Hepatocyte (in vitro differentiated cells): ENCODE measurements at regions not wholly inside any gene's neighbourhood (a gene's known extent, or its start where the extent isn't known, plus 50 kb on each side); places are given as distances from the start of the nearest gene placed in this dataset.

ENCODE experiments used
- CTCF ChIP-seq: fragments of 200-600 bp; sonication (generic); IDR thresholded peaks from 2 replicates; pipeline ENCODE4 v1.5.1; 2016; ENCODE audit warnings: antibody characterized with exemption, mild to moderate bottlenecking; ENCODE audit not compliant: poor library complexity
- EZH2 ChIP-seq: fragments of 200-600 bp; sonication (generic); IDR thresholded peaks from 2 replicates; pipeline ENCODE4 v1.6.1; 2016; ENCODE audit warnings: antibody characterized with exemption, mild to moderate bottlenecking, borderline replicate concordance

- TF ChIP-seq CTCF (no peak), EZH2 (no peak)
Measured at GRCh38 chr7:85725026-85725425, 538.2 kb upstream of the SEMA3D start.
